Upper lobe of left lung (tissue), 4 donors: ENCODE measurements at regions not wholly inside any gene's neighbourhood (a gene's known extent, or its start where the extent isn't known, plus 50 kb on each side); places are given as distances from the start of the nearest gene placed in this dataset.

Source experiments
- CTCF ChIP-seq, 6 experiments: fragments of 450-650 bp in 4 of 6; fragments of 200-600 bp in 2 of 6; sonication (generic) in 2 of 6; IDR thresholded peaks; one replicate each; pipeline ENCODE4 v1.5.1; 2016 to 2019; ENCODE audit warnings: antibody characterized with exemption in 6 of 6
- EP300 ChIP-seq, 4 donors: sonication (generic); formaldehyde crosslinking; IDR thresholded peaks; one replicate each; pipeline ENCODE4 v1.5.1; 2017; ENCODE audit warnings: antibody characterized with exemption in 4 of 4, control low read depth in 2 of 4

GRCh38 chr5:67417839-67418238, 221.2 kb upstream of the CD180 start:
- TF ChIP-seq CTCF (IDR thresholded peaks at IDR 0.05): no peak
- no peak for TF ChIP-seq EP300 (IDR thresholded peaks at IDR 0.05)
